ENCODE measurements at regions not wholly inside any gene's neighbourhood (a gene's known extent, or its start where the extent isn't known, plus 50 kb on each side); places are given as distances from the start of the nearest gene placed in this dataset.

DNA sequence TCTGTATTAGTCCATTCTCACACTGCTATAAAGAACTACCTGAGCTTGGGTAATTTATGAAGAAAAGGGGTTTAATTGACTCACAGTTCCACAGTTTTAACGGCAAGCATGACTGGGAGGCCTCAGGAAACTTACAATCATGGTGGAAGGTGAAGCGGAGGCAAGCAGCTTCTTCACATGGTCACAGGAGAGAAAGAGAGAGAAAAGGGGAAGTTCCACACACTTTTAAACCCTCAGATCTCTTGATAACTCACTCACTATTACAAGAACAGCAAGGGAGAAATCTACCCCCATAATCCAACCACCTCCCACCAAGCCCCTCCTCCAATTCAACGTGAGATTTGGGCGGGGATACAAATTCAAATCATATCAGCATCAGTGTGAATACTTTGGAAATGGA, 133.4 kb upstream of the SLC30A5 start:
- no TSS peak for BruUV-seq (replicated peaks)
- Histone ChIP-seq H3K27me3 (ENCODE audit: control insufficient read depth in 1 of 2, insufficient read depth in 2 of 2, low read length in 2 of 2) (peaks cover 0 to 4% of the 10 kb centered on the region in 2 experiments; a peak in 1 of 5 replicates), H3K79me2 (ENCODE audit: insufficient read depth, low read length) (no peaks in the 10 kb centered on the region), H3K4me2 (ENCODE audit: low read depth, low read length) (no peak overlapping the region), H3K9ac (ENCODE audit: insufficient read depth, low read depth, low read length) (no peak overlapping the region), H3K9me3 (ENCODE audit: low read length) (no peaks in the 10 kb centered on the region), H2AFZ (ENCODE audit: low read length) (no peak overlapping the region), H3K4me1 (ENCODE audit: insufficient read depth, low read length) (no peaks in the 10 kb centered on the region), H3K36me3 (replicated peaks in 1 of 2; ENCODE audit: control insufficient read depth in 1 of 2, insufficient read depth in 2 of 2, low read length in 2 of 2) (no peaks in the 10 kb centered on the region), H4K20me1 (ENCODE audit: insufficient read depth, low read length) (no peaks in the 10 kb centered on the region), H3K4me3 (replicated peaks in 1 of 3; ENCODE audit: insufficient read depth in 1 of 3, low read depth in 2 of 3, low read length in 3 of 3) (no peak overlapping the region), H3K27ac (ENCODE audit: extremely low read length, insufficient read depth, low read length) (no peak overlapping the region)
- in situ Hi-C loops (cut with HindIII; ENCODE audit: extremely low pct_ligation_motif_present, low pct_unique_long_range_greater_than_20kb) = no loop called here
- no peak for DNase-seq (ENCODE audit: low spot score)
- no peak for FAIRE-seq
- CTCF ChIA-PET (ENCODE audit: low intra/inter-chr PET ratio, low total read pairs) = no interaction called here
- no peak for TF ChIP-seq MTF2 (CRISPR knock-in tag; IDR thresholded peaks at IDR 0.05; ENCODE audit: borderline replicate concordance)
- no peak for ATAC-seq
- POLR2A ChIA-PET = no interaction called here
- WGBS (ENCODE audit: low lambda C conversion rate) = 28% methylated on average over 4 of the region's 4 CpGs
- intact Hi-C loops (cut with micrococcal nuclease; ENCODE audit: unreplicated experiment) = no loop called here

DNA sequence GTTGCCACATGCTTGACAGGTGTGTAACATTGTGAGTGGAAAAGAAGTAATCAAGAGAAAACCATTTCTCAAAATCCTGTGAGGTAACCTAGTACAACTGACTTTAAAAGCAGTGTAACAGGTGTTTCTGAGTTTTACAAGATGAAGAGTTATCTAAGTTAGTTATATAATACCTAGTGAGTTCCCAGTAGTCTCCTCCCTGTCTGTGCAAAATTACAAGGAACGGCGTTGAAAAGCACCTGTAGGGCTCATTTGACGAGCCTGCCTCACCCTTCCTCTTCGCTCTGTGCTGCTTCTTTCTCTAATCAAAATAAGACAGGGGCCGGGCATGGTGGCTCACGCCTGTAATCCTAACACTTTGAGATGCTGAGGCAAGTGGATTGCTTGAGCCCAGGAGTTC, 132.9 kb upstream of the SLC30A5 start:
- H3K4me2 ChIP-seq (ENCODE audit: low read depth, low read length) = no peak overlapping the region
- in situ Hi-C loops (cut with HindIII; ENCODE audit: extremely low pct_ligation_motif_present, low pct_unique_long_range_greater_than_20kb) (no loop called here), intact Hi-C loops (cut with micrococcal nuclease; ENCODE audit: unreplicated experiment) (no loop called here)
- no peak overlapping the region for H3K27ac ChIP-seq (ENCODE audit: extremely low read length, insufficient read depth, low read length)
- FAIRE-seq (no peak), ATAC-seq (no peak), DNase-seq (ENCODE audit: low spot score) (no peak)
- no peak for TF ChIP-seq ZNF672 (CRISPR knock-in tag; IDR thresholded peaks at IDR 0.05)
- no peak for TF ChIP-seq ZNF546 (CRISPR knock-in tag; conservative IDR thresholded peaks at IDR 0.05)
- TF ChIP-seq ZBED4 (CRISPR knock-in tag; IDR thresholded peaks at IDR 0.05; ENCODE audit: borderline replicate concordance) = no peak
- no peak for TF ChIP-seq KDM1A (CRISPR knock-in tag; IDR thresholded peaks at IDR 0.05)
- TF ChIP-seq FOSL1 (CRISPR knock-in tag; IDR thresholded peaks at IDR 0.05; ENCODE audit: borderline replicate concordance) = no peak
- no peak for TF ChIP-seq MAZ (IDR thresholded peaks at IDR 0.05; ENCODE audit: borderline replicate concordance, low read depth, low read length)
- TF ChIP-seq MAZ (CRISPR knock-in tag; IDR thresholded peaks at IDR 0.05; ENCODE audit: low read depth) = no peak
- TF ChIP-seq KDM5B (CRISPR knock-in tag; IDR thresholded peaks at IDR 0.05; ENCODE audit: borderline replicate concordance) = no peak
- TF ChIP-seq NCOA5 (CRISPR knock-in tag; IDR thresholded peaks at IDR 0.05) = no peak
- TF ChIP-seq, protein P1, sequence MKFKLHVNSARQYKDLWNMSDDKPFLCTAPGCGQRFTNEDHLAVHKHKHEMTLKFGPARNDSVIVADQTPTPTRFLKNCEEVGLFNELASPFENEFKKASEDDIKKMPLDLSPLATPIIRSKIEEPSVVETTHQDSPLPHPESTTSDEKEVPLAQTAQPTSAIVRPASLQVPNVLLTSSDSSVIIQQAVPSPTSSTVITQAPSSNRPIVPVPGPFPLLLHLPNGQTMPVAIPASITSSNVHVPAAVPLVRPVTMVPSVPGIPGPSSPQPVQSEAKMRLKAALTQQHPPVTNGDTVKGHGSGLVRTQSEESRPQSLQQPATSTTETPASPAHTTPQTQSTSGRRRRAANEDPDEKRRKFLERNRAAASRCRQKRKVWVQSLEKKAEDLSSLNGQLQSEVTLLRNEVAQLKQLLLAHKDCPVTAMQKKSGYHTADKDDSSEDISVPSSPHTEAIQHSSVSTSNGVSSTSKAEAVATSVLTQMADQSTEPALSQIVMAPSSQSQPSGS (CRISPR knock-in tag; IDR thresholded peaks at IDR 0.05) = no peak
- TF ChIP-seq HNRNPUL1 (IDR thresholded peaks at IDR 0.05; ENCODE audit: low read depth, low read length) = no peak
- no peak for TF ChIP-seq RFXAP (CRISPR knock-in tag; IDR thresholded peaks at IDR 0.05; ENCODE audit: borderline replicate concordance)
- no peaks in the 10 kb centered on the region for H3K9me3 ChIP-seq (ENCODE audit: low read length)
- no peaks in the 10 kb centered on the region for H3K79me2 ChIP-seq (ENCODE audit: insufficient read depth, low read length)
- BruUV-seq (replicated peaks) = no TSS peak
- H3K4me3 ChIP-seq (replicated peaks in 1 of 3; ENCODE audit: insufficient read depth in 1 of 3, low read depth in 2 of 3, low read length in 3 of 3) = no peak overlapping the region
- H3K9ac ChIP-seq (ENCODE audit: insufficient read depth, low read depth, low read length) = no peak overlapping the region
- CTCF ChIA-PET (ENCODE audit: low intra/inter-chr PET ratio, low total read pairs) = no interaction called here
- H3K4me1 ChIP-seq (ENCODE audit: insufficient read depth, low read length) = no peaks in the 10 kb centered on the region
- no peaks in the 10 kb centered on the region for H3K36me3 ChIP-seq (replicated peaks in 1 of 2; ENCODE audit: control insufficient read depth in 1 of 2, insufficient read depth in 2 of 2, low read length in 2 of 2)
- no peaks in the 10 kb centered on the region for H4K20me1 ChIP-seq (ENCODE audit: insufficient read depth, low read length)
- POLR2A ChIA-PET = no interaction called here
- 68% methylated on average over 6 of the region's 6 CpGs for WGBS (ENCODE audit: low lambda C conversion rate)
- H2AFZ ChIP-seq (ENCODE audit: low read length) = no peak overlapping the region
- peaks cover 0 to 4% of the 10 kb centered on the region in 2 experiments; a peak in 1 of 5 replicates for H3K27me3 ChIP-seq (ENCODE audit: control insufficient read depth in 1 of 2, insufficient read depth in 2 of 2, low read length in 2 of 2)

Data from HepG2 (cell line).